SK-N-MC (cell line): ENCODE measurements at regions not wholly inside any gene's neighbourhood (a gene's known extent, or its start where the extent isn't known, plus 50 kb on each side); places are given as distances from the start of the nearest gene placed in this dataset.
"Not testable (repeated sequence)": the region's sequence is repeated elsewhere in the genome, so short reads cannot be mapped to it uniquely, and the experiment has no call there.

ENCODE experiments used
- DNase-seq: peaks from one replicate; pipeline ENCODE4 v3.0.0-alpha.2; 2011; ENCODE audit warnings: low read depth, low spot score
- H3K27ac ChIP-seq: fragments of 200-600 bp; sonication (generic); 2 replicates; pipeline ENCODE4 v1.5.1; 2016; ENCODE audit warnings: mixed run types
- H3K36me3 ChIP-seq: fragments of 200-600 bp; sonication (generic); 2 replicates; pipeline ENCODE4 v1.6.1; 2017; ENCODE audit warnings: antibody characterized with exemption, low read length, mixed read lengths; ENCODE audit not compliant: insufficient read depth
- H3K4me3 ChIP-seq: fragments of 200-600 bp; sonication (generic); 2 replicates; pipeline ENCODE4 v1.5.1; 2016
- H3K9ac ChIP-seq: fragments of 200-600 bp; sonication (generic); 2 replicates; pipeline ENCODE4 v1.8.0; 2017; ENCODE audit warnings: mixed run types, mixed read lengths; ENCODE audit not compliant: insufficient read length
- H3K9me3 ChIP-seq: fragments of 200-600 bp; sonication (generic); 2 replicates; pipeline ENCODE4 v1.6.1; 2017; ENCODE audit warnings: low read depth, mild to moderate bottlenecking, antibody characterized with exemption, low read length, moderate library complexity, mixed read lengths
- EZH2 ChIP-seq: fragments of 200-600 bp; sonication (generic); IDR thresholded peaks from one replicate; pipeline ENCODE4 v1.6.1; 2017; ENCODE audit warnings: antibody characterized with exemption
- FOXP2 ChIP-seq: optimal IDR thresholded peaks from 2 replicates; pipeline ENCODE3; 2011; ENCODE audit warnings: mild to moderate bottlenecking, moderate library complexity; ENCODE audit not compliant: insufficient read depth; ENCODE audit errors: extremely low read length, control extremely low read depth
- POLR2AphosphoS5 ChIP-seq: IDR thresholded peaks from 2 replicates; pipeline ENCODE4 v1.6.1; 2012; ENCODE audit warnings: mild to moderate bottlenecking, low read depth, low read length, borderline replicate concordance

GRCh38 chr12:113700943-113701342, 229.3 kb upstream of the LHX5 start:
- DNase-seq = no peak
- H3K4me3 ChIP-seq = no peak overlapping the region
- H3K9me3 ChIP-seq = no peaks in the 10 kb centered on the region
- no peak overlapping the region for H3K27ac ChIP-seq
- no peak overlapping the region for H3K9ac ChIP-seq
- TF ChIP-seq POLR2AphosphoS5 = no peak
- no peak for TF ChIP-seq FOXP2
- no peak for TF ChIP-seq EZH2
- H3K36me3 ChIP-seq = no peaks in the 10 kb centered on the region

- not testable (repeated sequence) for H3K36me3 ChIP-seq, DNase-seq, H3K27ac ChIP-seq, H3K9me3 ChIP-seq, H3K9ac ChIP-seq, H3K4me3 ChIP-seq
These were observed 228.3 kb upstream of the LHX5 start for GRCh38 chr12:113699984-113700383.

GRCh38 chr12:113698510-113698858, 226.8 kb upstream of the LHX5 start:
- Histone ChIP-seq H3K4me3 (no peak overlapping the region), H3K27ac (no peak overlapping the region), H3K9me3 (no peaks in the 10 kb centered on the region), H3K9ac (no peak overlapping the region), H3K36me3 (no peaks in the 10 kb centered on the region)
- TF ChIP-seq FOXP2 (no peak), POLR2AphosphoS5 (no peak), EZH2 (no peak)
- DNase-seq = no peak

GRCh38 chr12:113697651-113698509, 226.2 kb upstream of the LHX5 start:
- DNase-seq = no peak
- H3K36me3 ChIP-seq = no peaks in the 10 kb centered on the region
- H3K27ac ChIP-seq = no peak overlapping the region
- no peak overlapping the region for H3K9ac ChIP-seq
- H3K4me3 ChIP-seq = no peak overlapping the region
- H3K9me3 ChIP-seq = no peaks in the 10 kb centered on the region
- TF ChIP-seq FOXP2 = no peak
- no peak for TF ChIP-seq EZH2
- TF ChIP-seq POLR2AphosphoS5 = no peak

- no peaks in the 10 kb centered on the region for H3K9me3 ChIP-seq
- DNase-seq = no peak
- H3K27ac ChIP-seq = no peak overlapping the region
- no peaks in the 10 kb centered on the region for H3K36me3 ChIP-seq
- no peak for TF ChIP-seq EZH2
- TF ChIP-seq POLR2AphosphoS5 = no peak
- no peak for TF ChIP-seq FOXP2
- H3K4me3 ChIP-seq = no peak overlapping the region
- no peak overlapping the region for H3K9ac ChIP-seq
These were observed 225.4 kb upstream of the LHX5 start for GRCh38 chr12:113697104-113697503.

- H3K9me3 ChIP-seq = no peaks in the 10 kb centered on the region
- H3K36me3 ChIP-seq = no peaks in the 10 kb centered on the region
- no peak overlapping the region for H3K4me3 ChIP-seq
- no peak overlapping the region for H3K9ac ChIP-seq
- no peak for DNase-seq
- H3K27ac ChIP-seq = no peak overlapping the region
- no peak for TF ChIP-seq FOXP2
- TF ChIP-seq POLR2AphosphoS5 = no peak
- TF ChIP-seq EZH2 = no peak
These were observed 222.0 kb upstream of the LHX5 start for GRCh38 chr12:113693693-113694092.

GRCh38 chr12:113689047-113689610, 217.5 kb upstream of the LHX5 start:
- Histone ChIP-seq H3K4me3 (no peak overlapping the region), H3K36me3 (no peaks in the 10 kb centered on the region), H3K9me3 (no peaks in the 10 kb centered on the region), H3K27ac (no peak overlapping the region), H3K9ac (no peak overlapping the region)
- TF ChIP-seq POLR2AphosphoS5 (no peak), FOXP2 (no peak), EZH2 (no peak)
- DNase-seq = no peak

- Histone ChIP-seq H3K27ac (no peak overlapping the region), H3K36me3 (no peaks in the 10 kb centered on the region), H3K4me3 (no peak overlapping the region), H3K9ac (no peak overlapping the region), H3K9me3 (no peaks in the 10 kb centered on the region)
- no peak for TF ChIP-seq EZH2
- TF ChIP-seq POLR2AphosphoS5 = no peak
- TF ChIP-seq FOXP2 = no peak
- DNase-seq = no peak
These were observed 216.6 kb upstream of the LHX5 start for GRCh38 chr12:113688313-113688712.

GRCh38 chr12:113684908-113685782, 213.5 kb upstream of the LHX5 start:
- no peak overlapping the region for H3K27ac ChIP-seq

More at GRCh38 chr12:113684908-113685782, 213.5 kb upstream of the LHX5 start:
- no peak for TF ChIP-seq EZH2
- no peak for TF ChIP-seq FOXP2
- TF ChIP-seq POLR2AphosphoS5 = no peak
- H3K4me3 ChIP-seq = no peak overlapping the region
- no peak overlapping the region for H3K9ac ChIP-seq
- no peak for DNase-seq
- H3K36me3 ChIP-seq = no peaks in the 10 kb centered on the region
- no peaks in the 10 kb centered on the region for H3K9me3 ChIP-seq
